ENCODE measurements at regions not wholly inside any gene's neighbourhood (a gene's known extent, or its start where the extent isn't known, plus 50 kb on each side); places are given as distances from the start of the nearest gene placed in this dataset.
A peak's percentile ranks its signal among the peaks of the same experiment; 100 is the strongest.

GRCh38 chr7:19442016-19442785 is 266.6 kb downstream of the POLR1F start:
- peak; percentile 75 for DNase-seq (ENCODE audit: low read depth)

DNA sequence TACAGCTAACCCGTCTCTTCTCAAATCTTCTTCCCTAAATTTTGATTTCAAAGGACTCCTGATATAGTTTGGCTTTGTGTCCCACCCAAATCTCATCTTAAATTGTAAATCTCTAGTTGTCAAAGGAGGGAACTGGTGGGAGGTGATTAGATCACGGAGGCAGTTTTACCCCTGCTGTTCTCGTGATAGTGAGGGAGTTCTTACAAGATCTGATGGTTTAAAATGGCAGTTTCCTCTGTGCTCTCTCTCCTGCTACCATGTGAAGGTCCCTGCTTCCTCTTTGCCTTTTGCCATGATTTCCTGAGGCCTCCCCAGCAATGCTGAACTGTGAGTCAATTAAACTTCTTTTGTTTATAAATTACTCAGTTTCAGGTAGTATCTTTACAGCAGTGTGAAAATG is 269.3 kb downstream of the POLR1F start:
- no peak for DNase-seq (ENCODE audit: low read depth)

- DNase-seq (ENCODE audit: low read depth) = no peak
Observed at GRCh38 chr7:19437446-19437845, 271.4 kb downstream of the POLR1F start.

DNA sequence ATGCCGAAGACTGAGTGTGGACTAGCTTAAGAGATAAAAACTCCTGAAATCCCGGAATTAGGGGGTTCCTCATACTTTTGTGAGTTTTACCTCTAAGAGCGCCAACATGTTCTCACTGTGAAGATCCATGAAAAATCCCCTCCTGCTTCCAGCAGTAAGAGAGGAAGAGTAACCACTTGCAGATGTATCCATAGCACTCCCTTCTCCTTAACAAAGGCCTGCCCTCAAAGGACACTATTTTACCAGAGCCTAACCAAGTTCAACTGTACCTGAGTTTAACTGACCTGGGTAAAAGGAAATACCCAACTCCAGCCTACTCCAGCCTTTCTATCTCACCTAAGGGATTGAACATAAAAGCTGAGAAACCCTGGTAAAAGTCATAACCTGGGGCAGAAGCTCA is 280.9 kb downstream of the POLR1F start:
- no peak for DNase-seq (ENCODE audit: low read depth)

DNA sequence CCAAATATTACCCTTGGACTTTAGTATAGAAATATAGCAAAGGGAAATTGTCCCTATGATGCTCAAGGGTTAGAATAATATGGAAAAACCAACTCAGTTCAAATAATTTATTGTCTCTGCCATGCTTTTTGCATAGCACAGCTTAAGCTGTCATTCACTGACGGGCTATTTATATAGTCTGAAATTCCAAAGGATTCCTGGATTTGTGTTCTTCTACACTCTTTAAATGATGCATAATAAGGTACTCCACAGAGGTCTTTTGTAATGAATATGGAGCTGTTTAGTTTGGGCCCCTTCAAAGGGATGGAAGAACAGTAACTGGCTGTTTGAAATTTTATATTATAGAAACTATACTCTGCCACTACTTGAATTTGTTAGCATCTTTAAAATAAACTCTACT is 276.6 kb upstream of the FERD3L start:
- no peak for DNase-seq (ENCODE audit: low read depth)

GRCh38 chr7:19417231-19417630 is 272.0 kb upstream of the FERD3L start:
- no peak for DNase-seq (ENCODE audit: low read depth)

DNA sequence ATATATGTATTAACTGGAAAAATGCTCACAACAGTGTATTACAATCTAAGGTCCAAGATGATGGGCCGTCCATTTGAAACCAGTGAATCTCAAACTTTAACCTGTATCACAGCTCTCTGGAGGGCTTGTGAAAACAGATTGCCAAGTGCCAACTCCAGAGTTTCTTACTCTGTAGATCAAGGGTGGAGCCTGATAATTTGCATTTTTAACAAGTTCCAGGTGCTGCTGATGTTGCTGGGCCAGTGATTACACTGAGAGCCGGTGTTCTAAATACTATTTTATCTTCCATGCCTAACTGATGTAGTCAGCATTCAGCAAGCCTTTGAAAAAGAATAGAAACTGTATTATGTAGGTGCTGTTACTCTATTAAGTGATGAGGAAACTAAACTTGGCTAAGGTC is 269.9 kb upstream of the FERD3L start:
- DNase-seq (ENCODE audit: low read depth) = no peak

DNA sequence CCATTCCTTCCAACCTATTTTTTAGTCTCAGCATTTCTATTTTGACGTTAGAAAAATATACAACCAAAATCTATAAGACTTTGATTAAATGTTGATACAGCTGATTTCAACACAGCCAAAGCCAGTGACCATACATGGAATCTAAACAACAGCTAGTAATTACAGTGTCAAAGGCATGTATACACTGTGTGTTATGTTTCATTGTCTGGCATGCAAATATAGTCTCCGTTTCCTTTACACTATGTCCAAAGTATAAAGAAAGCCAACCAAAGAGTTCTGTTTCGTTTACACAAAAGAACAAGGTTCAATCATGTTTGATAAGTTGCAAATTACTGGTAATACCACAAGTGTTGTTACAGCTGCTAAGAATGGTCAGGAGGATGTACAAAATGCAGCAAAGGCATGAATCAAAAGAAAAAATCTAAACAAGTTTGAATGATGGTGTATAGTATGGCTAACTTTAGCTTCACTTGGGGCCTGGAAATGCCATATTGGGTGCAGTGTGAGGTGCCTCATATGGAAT is 268.3 kb upstream of the FERD3L start:
- DNase-seq (ENCODE audit: low read depth) = no peak

GRCh38 chr7:19410691-19411090 is 265.5 kb upstream of the FERD3L start:
- no peak for DNase-seq (ENCODE audit: low read depth)

- DNase-seq (ENCODE audit: low read depth) = no peak
Observed at GRCh38 chr7:19410106-19410505, 264.9 kb upstream of the FERD3L start.

DNA sequence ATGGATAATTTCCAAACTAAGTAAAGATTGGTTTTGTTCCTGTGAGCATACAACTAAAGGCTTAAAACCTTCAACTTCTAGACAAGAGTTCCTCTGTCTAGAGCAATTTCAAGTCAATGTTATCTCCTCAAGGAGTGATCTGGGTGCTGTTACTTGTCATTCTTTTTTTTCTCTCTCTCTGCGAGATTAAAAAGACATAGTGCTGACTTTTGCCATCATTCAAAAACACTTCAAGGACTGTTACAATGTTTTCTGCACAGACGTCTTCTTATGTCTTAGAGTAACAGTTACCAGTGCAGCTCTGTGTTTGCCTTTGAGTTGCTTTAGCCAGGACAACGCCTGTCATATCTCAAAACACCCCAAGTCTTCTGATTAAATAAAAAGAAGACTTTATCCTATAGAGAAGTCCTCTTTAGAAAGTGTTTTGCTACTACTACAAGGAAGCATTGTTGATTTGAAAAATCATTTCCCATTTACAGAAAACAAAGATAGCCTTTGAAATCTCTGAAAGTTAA is 263.5 kb upstream of the FERD3L start:
- no peak for DNase-seq (ENCODE audit: low read depth)

- DNase-seq (ENCODE audit: low read depth) = no peak
Observed at GRCh38 chr7:19407270-19407669, 262.0 kb upstream of the FERD3L start.

- peak; percentile 82 for DNase-seq (ENCODE audit: low read depth)
Observed at GRCh38 chr7:19405541-19405940, 260.3 kb upstream of the FERD3L start.

DNA sequence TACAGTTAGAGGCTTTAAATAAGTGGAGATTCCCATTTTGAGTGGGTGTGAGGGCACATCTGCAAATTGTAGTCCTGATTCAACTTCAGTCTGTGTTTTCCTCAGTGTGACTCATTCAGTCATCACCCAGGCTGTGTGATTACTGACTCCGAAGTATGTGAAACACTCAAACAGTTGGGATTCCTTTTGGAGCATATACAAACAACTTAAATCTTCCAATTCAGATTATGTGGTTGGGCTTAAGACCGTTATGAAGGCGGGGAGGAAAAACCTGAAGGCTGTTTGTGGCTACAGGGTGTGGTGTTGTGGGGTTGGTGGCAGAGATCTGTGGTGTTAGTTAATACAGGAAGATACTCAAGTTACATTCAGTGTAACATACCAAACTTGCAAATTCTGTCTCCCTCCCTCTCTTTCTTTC is 259.7 kb upstream of the FERD3L start:
- peak; percentile 98 for DNase-seq (ENCODE audit: low read depth)

DNA sequence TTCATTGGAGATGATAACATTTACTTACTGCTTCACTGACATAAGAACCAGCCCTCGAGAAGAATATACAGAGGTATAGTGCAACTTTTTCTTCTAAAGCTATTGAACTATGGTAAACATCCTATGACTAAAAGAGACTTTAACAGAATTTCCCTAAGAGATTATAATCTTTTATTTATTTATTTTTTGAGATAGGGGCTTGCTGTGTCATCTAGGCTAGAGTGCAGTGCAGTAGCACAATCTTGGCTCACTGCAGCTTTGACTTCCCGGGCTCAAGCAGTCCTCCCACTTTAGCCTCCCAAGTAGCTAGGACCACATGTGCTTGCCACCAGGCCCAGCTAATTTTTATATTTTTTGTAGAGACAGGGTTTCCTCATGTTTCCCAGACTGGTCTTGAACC is 258.5 kb upstream of the FERD3L start:
- peak; percentile 62 for DNase-seq (ENCODE audit: low read depth)

- no peak for DNase-seq (ENCODE audit: low read depth)
Observed at GRCh38 chr7:19401461-19401860, 256.2 kb upstream of the FERD3L start.

DNA sequence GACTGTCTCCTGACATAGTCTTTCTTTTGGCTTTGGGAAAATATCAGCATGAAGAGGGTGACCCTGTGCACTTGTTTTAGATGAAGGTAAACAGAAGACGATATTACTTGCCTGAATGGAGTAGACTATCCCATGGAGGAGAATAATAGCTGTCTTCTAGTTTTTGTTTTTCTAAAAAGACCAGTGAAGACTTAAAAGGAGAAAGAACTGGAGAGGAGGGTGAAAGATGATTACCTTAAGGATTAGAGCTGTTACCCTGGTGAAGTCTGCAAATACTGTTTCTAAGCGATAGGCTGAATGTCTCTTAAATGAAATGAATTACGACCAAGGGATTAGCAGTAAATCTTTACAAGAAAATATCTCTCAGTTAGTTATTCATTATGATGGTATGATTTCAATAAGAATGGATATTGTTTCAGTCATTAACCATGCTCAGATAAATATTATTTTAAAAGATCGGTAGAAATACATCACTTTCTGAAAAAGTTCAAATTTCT is 255.6 kb upstream of the FERD3L start:
- DNase-seq (ENCODE audit: low read depth) = no peak

DNA sequence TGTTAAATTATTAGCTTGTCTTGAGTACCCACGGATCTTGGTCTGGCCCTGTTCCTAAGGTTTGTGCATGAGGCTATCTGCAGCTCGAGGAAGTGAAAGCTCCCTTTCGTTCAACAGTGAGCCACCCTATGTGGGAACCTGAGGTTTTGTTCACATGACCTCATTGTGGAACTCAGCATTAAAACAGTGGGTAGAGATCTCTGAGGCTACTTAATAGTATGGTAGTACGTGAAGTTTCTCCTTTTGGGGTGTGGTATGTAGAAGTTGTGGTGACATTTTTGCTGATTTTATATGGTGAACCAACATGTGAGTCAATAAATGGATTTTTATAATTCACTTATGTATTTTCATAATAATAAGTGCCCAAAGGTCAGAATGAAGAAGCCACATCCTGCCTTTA is 252.7 kb upstream of the FERD3L start:
- peak; percentile 46 for DNase-seq (ENCODE audit: low read depth)

DNA sequence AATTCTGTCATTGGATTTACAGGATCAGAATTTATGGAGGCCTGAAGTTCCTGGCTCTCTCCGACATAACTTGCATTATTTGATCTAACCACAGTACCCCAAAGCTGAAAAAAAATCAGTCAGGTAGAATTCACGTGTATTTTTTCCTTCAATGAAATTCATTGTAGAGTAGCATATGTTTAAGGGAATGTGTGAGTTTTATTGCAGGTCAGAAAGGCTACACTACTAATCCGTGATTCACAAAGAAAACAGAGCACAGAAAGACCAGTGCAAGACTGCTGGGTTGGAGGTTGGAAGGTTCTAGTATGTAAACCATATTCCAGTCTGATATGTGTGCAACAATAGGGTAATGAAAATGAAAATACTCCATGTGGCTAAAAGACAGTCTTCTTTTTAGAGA is 247.0 kb upstream of the FERD3L start:
- peak; percentile 77 for DNase-seq (ENCODE audit: low read depth)

GRCh38 chr7:19390795-19391194 is 245.6 kb upstream of the FERD3L start:
- DNase-seq (ENCODE audit: low read depth) = no peak

- DNase-seq (ENCODE audit: low read depth) = no peak
Observed at GRCh38 chr7:19381321-19381720, 236.1 kb upstream of the FERD3L start.

- no peak for DNase-seq (ENCODE audit: low read depth)
Observed at GRCh38 chr7:19378345-19378714, 233.1 kb upstream of the FERD3L start.

DNA sequence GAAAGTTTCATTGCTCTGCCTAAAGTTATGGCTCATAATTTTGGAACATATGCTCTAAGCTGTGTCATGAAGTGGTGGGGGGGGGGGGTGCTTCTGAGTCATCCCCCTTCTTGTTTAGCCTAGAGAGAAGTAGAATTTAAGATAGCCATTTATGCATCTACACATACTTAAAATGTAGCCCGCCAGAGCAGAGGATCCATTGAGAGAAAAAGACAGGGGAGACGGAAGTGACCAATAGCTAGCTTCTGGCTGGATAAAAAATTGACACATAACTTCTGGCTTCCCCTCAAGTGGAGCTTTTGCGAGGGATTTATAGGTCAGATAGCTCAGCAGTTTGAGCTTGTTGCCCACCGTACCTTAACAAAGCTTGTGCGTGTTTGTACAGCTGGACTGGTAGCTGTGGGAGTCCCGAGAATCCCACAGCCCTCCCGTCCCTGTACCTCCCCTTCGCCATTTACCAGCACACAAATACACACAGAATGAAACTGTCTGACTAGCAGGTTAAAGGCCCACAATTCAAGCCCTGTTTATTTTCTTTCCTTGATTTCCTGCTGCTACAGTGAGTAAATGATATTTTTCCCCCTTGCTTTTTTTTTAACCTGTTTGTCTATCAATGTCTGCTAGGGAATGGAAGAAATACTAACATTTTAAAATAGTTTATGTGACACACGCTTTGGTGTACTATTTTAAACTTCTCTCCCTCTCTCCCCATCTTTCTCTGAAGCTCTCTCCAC is 232.6 kb upstream of the FERD3L start:
- DNase-seq (ENCODE audit: low read depth) = peak; percentile 52

Measured in ELR (cell line).